WTC11 (cell line): ENCODE measurements at regions not wholly inside any gene's neighbourhood (a gene's known extent, or its start where the extent isn't known, plus 50 kb on each side); places are given as distances from the start of the nearest gene placed in this dataset.

Source experiments
- CBFB ChIP-seq: sonication (generic); formaldehyde crosslinking; IDR thresholded peaks from 2 replicates; pipeline ENCODE4 v1.8.1; 2022; ENCODE audit warnings: mild to moderate bottlenecking, low read depth, missing genetic modification reagents
- CTCF ChIP-seq: fragments of 200-600 bp; IDR thresholded peaks from 2 replicates; pipeline ENCODE4 v1.8.0; 2022; ENCODE audit warnings: antibody characterized with exemption
- ESRRA ChIP-seq: sonication (generic); formaldehyde crosslinking; IDR thresholded peaks from 2 replicates; pipeline ENCODE4 v1.8.1; 2022; ENCODE audit warnings: mild to moderate bottlenecking, missing genetic modification reagents, borderline replicate concordance
- IRF2 ChIP-seq: sonication (generic); formaldehyde crosslinking; IDR thresholded peaks from 2 replicates; pipeline ENCODE4 v1.8.0; 2022; ENCODE audit warnings: low read depth, missing genetic modification reagents, borderline replicate concordance
- JUN ChIP-seq: sonication (generic); formaldehyde crosslinking; IDR thresholded peaks from 2 replicates; pipeline ENCODE4 v1.8.0; 2023; ENCODE audit warnings: mild to moderate bottlenecking, missing genetic modification reagents
- KAT7 ChIP-seq: sonication (generic); formaldehyde crosslinking; IDR thresholded peaks from 2 replicates; pipeline ENCODE4 v1.8.1; 2023; ENCODE audit warnings: missing genetic modification reagents, mild to moderate bottlenecking, borderline replicate concordance
- MAX ChIP-seq: sonication (generic); formaldehyde crosslinking; IDR thresholded peaks from 2 replicates; pipeline ENCODE4 v1.8.0; 2022; ENCODE audit warnings: mild to moderate bottlenecking, missing genetic modification reagents
- ZNF121 ChIP-seq: sonication (generic); formaldehyde crosslinking; IDR thresholded peaks from 2 replicates; pipeline ENCODE4 v1.8.0; 2023; ENCODE audit warnings: missing genetic modification reagents
- ZNF263 ChIP-seq: sonication (generic); formaldehyde crosslinking; IDR thresholded peaks from 2 replicates; pipeline ENCODE4 v1.8.1; 2022; ENCODE audit warnings: low read depth, mild to moderate bottlenecking, moderate library complexity, missing genetic modification reagents
- ZNF532 ChIP-seq: fragments of 250-450 bp; sonication (Bioruptor Pico); IDR thresholded peaks from 2 replicates; pipeline ENCODE4 v1.9.0; 2021; ENCODE audit warnings: mild to moderate bottlenecking, borderline replicate concordance

GRCh38 chr9:13548535-13548934 is 269.0 kb upstream of the MPDZ start:
- TF ChIP-seq CTCF, result no peak
- no peak for TF ChIP-seq ZNF532 (CRISPR knock-in tag)
- TF ChIP-seq ZNF263 (CRISPR knock-in tag), result no peak
- no peak for TF ChIP-seq ESRRA (CRISPR knock-in tag)
- TF ChIP-seq CBFB (CRISPR knock-in tag), result no peak
- TF ChIP-seq MAX, result no peak
- no peak for TF ChIP-seq JUN
- TF ChIP-seq KAT7, result no peak
- TF ChIP-seq IRF2 (CRISPR knock-in tag), result no peak
- TF ChIP-seq ZNF121, result no peak
